SK-MEL-5 (cell line): ENCODE measurements at regions not wholly inside any gene's neighbourhood (a gene's known extent, or its start where the extent isn't known, plus 50 kb on each side); places are given as distances from the start of the nearest gene placed in this dataset.

Source experiments
- DNase-seq: peaks from one replicate; pipeline ENCODE4 v3.0.0-alpha.2; 2016; ENCODE audit warnings: low read depth, low spot score
- in situ Hi-C: cut with HindIII; loops from 2 replicates; pipeline ENCODE4 v1.10.0; 2016; ENCODE audit warnings: low sequenced_read_pairs, high pct_unique_total_duplicates, low pct_unique_long_range_greater_than_20kb

- peak; percentile 78 for DNase-seq
- in situ Hi-C loops: no loop called here
Observed at GRCh38 chrX:8971116-8971515, 62.8 kb downstream of the FAM9B start.

DNA sequence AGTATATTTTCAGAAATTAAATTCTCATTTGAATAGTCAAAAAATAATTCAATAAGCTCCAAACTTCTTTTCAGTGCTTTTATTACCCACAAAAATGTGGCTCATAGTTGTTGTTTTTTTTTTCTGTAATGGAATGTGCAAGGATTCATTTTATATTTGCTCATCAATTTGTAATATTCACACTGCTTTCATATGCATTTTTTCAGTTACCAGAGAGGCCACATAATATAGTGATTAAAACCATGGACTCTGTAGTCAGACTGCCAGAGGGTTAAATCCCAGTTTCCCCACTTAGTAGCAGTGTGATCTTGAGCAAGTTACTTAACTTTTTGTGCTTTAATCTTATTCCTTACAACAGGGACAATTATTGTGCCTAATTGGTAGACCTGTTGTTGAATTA, 64.5 kb downstream of the FAM9B start:
- in situ Hi-C loops: no loop called here
- no peak for DNase-seq

DNA sequence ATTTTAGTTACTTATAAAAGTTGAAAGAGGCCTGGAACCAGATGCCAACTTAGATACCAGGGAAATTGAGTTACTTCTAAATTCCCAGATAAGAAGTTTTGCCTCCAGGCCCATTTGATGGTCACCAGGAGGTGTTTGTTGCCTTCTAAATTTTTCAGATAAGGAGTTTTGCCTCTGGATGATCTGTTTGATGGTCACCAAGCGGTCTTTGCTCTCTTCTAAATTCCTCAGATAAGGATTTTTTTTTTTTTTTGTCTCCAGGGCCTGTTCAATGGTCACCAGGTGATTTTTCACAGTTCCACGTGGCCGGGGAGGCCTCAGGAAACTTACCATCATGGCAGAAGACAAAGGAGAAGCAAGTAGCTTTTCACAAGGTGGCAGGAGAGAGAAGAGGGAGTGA, 66.5 kb downstream of the FAM9B start:
- no peak for DNase-seq
- in situ Hi-C loops: no loop called here

DNA sequence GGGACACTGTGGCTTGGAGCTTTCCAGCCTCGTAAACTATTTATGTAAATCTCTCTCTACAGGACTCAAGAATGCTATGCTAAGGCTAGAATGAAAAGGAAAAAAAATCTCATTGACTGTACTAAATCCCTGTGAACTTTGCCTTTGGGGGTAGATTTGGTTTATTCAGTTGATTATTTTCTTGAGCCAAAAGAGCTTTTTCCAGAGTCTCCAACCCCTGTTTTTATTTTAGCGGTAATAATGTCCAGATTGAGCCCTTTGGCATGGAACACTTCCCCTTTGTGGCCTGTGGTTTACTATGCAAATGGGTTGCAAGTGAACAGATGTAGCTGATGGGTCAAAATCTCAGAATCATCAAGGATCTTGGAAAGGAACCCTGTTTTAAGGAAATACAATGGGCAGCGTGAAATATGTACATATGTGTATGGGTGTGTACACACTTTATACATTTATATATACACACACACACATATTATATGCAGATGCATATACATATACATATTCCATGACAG, 72.9 kb downstream of the FAM9B start:
- in situ Hi-C loops: no loop called here
- DNase-seq: no peak

- in situ Hi-C loops: no loop called here
- no peak for DNase-seq
Observed at GRCh38 chrX:8955511-8955910, 78.4 kb downstream of the FAM9B start.

GRCh38 chrX:8946563-8946962, 87.4 kb downstream of the FAM9B start:
- no peak for DNase-seq
- in situ Hi-C loops: no loop called here

GRCh38 chrX:8939322-8939721, 94.6 kb downstream of the FAM9B start:
- no peak for DNase-seq
- in situ Hi-C loops: no loop called here

DNA sequence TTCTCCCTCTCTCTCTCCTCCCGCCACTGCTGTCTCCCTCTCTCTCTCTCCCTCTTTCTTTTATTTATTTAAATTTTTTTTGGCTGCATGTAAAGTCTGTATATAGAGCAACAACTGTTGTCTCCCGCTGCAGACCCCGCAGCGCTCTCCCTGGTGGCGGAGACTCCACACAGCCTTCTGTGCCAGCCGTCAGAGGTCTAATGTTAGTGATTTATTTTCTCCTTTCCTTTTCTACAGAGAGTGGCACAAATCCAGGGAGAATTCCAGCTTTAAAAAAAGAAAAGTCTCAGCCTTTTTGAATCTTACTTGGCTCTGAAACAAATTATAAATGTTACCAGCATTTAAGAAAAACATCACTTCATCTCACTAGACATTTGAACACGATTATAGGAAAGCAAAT, 106.2 kb downstream of the FAM9B start:
- in situ Hi-C loops: no loop called here
- no peak for DNase-seq

DNA sequence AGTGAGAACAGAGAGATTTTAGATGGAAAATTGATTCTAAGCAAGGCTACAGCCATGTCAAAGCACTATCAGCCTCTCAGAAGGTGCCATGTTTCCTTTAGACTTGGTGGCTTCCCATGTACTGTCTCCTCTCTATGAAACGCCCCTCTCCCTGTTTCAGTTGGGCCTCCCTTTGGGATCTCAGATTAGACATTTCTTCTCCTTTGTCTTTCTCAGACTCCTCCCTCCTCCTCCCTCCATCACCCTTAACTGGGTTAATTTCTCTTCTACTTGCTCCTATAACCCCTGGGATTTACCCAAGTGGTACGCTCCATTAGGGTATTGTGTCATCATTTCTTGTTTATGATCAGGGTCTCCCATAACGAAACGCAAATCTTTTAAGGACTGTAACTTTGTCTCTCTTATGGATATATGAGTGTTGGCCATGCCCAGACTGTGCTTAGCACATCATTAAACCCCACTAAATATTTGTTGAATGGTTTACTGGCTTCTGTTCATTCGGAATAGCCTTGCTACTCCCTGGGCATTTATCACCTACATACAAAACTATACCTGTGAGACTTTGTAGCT, 106.8 kb downstream of the FAM9B start:
- DNase-seq: no peak
- in situ Hi-C loops: no loop called here

GRCh38 chrX:8921615-8922014, 112.3 kb downstream of the FAM9B start:
- in situ Hi-C loops: no loop called here
- DNase-seq: no peak

DNA sequence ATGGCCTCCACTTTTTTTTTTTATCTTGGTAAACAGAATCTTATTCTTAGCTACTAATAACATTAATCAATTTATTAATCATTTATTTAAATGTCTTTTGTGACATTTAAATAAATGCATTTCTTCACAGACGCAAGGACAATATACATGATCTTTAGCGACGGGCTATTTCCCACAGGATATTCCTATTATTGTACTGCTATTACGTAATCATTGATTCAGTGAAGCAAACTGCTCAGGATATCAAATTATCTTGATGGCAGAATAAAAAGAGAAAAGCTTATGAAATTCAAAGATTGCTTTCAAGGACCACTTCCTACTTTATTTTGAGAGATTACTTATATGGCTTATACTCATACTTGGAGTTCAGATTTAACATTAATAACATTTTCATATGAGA, 114.1 kb downstream of the FAM9B start:
- in situ Hi-C loops: no loop called here
- no peak for DNase-seq

DNA sequence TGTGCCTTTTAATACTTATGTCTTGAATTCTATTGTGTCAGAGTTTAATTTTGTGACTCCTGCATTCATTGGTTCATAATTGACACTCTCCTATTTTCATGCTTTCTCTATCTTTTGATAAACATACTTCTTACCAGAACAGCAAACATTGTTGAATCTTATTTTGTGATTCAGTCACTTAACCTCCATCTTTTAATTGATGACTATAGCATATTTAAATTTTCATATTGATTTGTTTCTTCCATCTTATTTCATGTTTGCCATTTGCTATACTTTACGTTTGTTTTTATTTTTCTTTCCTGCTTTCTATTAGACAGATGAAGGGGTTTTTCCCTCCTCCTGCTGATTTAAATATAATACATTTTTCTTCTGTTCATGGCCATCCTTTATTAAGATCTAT, 115.5 kb upstream of the FAM9A start:
- in situ Hi-C loops: no loop called here
- no peak for DNase-seq

- in situ Hi-C loops: no loop called here
- DNase-seq: no peak
Observed at GRCh38 chrX:8914681-8915080, 113.5 kb upstream of the FAM9A start.

GRCh38 chrX:8913655-8914409, 112.6 kb upstream of the FAM9A start:
- DNase-seq: no peak
- in situ Hi-C loops: no loop called here

GRCh38 chrX:8907688-8908087, 106.5 kb upstream of the FAM9A start:
- in situ Hi-C loops: no loop called here
- DNase-seq: no peak

GRCh38 chrX:8906299-8906938, 105.2 kb upstream of the FAM9A start:
- in situ Hi-C loops: no loop called here
- DNase-seq: no peak

GRCh38 chrX:8897259-8897658, 96.1 kb upstream of the FAM9A start:
- in situ Hi-C loops: no loop called here
- no peak for DNase-seq

- DNase-seq: no peak
- in situ Hi-C loops: no loop called here
Observed at GRCh38 chrX:8890794-8891193, 89.6 kb upstream of the FAM9A start.

DNA sequence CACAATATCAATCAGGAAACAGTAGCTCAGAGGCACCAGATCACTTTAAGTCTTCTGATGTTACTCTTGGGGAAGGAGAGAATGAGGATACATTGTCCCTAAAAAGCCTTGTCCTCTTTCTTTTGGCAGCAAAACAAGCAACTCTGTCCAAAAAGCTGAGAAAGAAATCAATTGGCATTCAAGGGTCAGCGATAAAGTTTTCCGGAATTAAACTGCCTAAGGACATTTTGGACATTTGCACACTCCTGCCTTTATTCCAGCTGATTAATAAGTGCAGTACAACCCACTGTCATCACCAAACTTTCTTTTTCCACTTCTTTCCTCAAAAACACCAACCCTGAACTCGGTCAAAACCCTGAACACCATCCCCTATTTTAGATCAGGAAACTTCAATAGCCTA, 85.8 kb upstream of the FAM9A start:
- in situ Hi-C loops: no loop called here
- DNase-seq: peak; percentile 1
